GM19328 (cell line): ENCODE measurements at regions not wholly inside any gene's neighbourhood (a gene's known extent, or its start where the extent isn't known, plus 50 kb on each side); places are given as distances from the start of the nearest gene placed in this dataset.

Source experiments
- ATAC-seq: cut with Tn5 transposase; IDR thresholded peaks from one replicate; pipeline ENCODE4 v1.9.1; 2021; ENCODE audit warnings: mild to moderate bottlenecking, moderate library complexity; ENCODE audit not compliant: unreplicated experiment

- no peak for ATAC-seq
These were observed 217.9 kb downstream of the PRL start for GRCh38 chr6:22078802-22079545.

GRCh38 chr6:22079783-22080182, 217.1 kb downstream of the PRL start:
- no peak for ATAC-seq

- ATAC-seq: peak; percentile 55
These were observed 215.1 kb downstream of the PRL start for GRCh38 chr6:22081709-22082108.

GRCh38 chr6:22082218-22082617, 214.6 kb downstream of the PRL start:
- ATAC-seq: no peak

DNA sequence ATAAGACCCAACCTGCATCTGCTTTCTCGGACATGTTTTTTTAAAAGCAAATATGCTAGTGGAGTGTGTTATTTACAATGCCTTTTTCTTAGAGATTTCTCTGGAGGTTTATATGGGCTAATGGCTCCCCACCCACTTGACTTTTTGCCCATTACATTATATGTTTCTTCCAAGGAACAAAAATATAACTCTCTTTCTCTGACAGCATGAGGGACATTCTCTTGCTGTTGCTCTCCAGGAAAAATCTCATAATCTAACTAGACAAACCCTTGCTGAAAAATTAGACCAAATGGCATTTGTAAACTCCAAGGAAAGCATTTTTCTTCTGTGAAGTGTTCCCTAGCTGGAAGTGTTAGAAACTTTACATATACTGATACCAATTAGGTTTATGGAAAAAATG, 213.7 kb downstream of the PRL start:
- ATAC-seq: no peak

DNA sequence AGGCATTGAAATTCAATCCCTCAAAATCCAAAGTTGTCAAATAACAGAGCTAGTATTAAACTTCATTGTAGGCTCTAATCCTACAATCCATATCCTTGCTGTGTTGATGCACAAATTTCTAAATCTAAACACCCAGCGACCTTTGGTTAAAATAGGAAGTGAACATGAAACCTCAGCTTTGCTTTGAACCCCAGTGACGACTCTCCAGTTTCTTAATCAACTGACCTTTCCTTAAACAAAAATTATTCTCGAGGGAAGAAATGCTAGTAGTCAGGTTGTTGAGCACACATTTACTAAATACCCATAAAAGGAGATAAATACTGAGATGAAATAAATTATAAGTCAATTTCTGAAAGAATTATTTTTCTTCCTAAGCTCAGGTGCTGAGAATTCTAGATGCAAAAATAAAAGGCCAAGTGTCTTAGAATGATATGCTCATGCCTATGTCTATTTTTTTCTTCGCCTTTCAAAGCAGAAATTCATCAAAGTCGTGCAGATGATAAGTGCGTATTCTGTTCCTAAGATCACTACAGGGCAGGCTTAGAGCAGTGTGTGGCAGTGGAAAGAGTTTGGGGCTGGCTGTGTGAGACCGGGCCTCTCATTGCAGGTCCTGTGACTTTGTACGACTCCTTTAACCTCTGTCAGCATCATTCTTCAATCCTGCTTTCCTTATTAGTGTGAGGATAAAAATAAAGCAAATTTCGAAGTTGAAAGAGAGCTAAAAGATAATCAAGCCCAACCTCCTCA, 208.7 kb downstream of the PRL start:
- no peak for ATAC-seq

DNA sequence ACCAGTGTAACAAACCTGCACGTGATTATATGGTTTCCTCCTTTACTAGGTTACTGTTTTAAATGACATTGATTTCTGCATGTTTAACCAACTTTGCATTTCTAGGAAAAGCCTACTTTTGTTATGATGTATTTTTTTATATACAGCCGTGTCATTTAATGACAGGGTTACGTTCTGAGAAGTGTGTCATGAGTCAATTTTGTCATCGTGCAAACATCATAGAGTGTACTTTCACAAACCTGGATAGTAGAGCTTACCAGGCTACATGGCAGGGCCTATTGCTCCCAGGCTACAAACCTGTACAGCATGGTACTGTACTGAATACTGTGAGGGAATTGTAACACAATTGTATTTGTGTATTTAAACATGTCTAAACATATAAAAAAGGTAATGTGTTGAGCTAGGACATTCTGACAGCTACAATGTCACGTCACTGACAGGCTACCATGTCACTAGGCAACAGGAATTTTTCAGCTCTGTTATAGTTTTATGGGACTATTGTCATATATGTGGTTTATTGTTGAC, 205.3 kb downstream of the PRL start:
- ATAC-seq: no peak

DNA sequence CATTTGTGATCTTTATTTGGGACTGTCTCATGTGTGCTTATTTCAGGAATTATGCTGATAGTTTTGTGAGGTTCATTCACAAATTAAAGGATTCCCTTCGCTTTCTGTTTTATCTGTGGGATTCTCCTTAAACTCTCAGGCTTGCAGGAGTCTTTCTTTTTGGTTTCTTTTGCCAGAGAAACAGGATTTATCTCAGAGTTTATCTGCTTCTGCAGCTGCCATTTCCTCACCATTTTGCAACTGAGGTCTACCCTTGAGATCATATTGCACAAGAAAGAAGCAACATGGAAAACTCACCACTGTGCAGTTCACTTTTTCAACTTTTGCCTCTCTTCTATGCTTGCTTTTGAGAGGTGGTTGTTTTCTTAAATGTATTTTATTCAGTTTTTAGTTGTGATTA, 201.0 kb downstream of the PRL start:
- ATAC-seq: no peak

GRCh38 chr6:22098601-22099031, 198.2 kb downstream of the PRL start:
- ATAC-seq: no peak

DNA sequence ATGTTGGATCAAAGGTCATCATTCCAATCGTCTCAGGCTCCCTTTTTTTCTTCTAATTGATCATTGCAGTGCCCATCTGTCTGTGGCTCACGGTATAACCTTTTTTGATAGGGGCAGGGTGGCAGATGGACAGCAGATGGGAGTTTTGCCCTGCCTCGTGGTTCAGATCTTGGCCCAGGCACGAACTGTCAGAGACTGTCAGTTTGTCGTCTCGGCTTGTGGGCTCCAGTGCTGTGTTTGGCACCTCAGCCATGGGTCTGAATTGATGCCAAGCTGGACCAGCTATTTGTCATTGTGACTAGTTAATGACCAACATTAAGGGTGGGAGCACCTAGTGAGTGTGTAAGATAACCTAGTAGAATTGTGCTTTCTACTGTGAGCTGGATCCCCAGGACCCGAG, 197.6 kb downstream of the PRL start:
- ATAC-seq: no peak

DNA sequence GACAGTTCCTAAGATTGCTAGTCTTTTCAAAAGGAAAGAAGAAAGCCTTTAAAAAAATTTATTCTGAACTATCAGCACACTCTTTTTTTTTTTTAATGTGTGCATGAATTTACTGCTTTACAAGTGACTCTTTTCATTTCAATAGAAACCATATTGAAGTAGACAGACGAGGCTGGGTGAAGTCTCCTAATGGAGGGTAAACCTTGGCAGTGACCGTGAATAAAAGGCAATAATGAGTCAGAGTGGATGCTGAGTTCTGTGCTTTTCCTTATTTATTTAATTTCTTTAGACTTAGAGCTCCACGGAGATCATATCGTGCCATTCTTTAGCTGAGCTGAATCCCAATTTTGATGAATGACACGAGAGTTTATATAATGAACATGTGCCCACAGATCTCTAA, 196.9 kb downstream of the PRL start:
- ATAC-seq: no peak

DNA sequence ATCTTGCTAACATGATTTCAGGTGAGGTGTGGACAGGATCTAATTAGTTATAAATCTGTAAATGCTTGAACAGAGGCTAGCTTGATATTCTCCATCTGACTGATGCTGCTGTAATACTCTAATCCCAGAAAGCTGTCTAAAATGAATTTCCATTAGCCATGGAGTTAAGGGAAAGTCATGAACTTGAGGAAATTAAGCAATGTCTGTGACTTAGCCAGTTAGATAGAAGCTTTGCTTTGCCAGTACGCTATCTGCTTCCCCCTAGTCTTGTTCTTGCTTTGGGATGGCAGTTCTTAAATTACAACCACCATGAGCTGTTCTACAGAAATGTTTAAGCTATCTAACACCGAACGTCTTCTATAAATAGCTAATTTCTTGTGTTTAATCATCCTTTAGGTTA, 195.7 kb downstream of the PRL start:
- no peak for ATAC-seq

GRCh38 chr6:22102671-22103070, 194.2 kb downstream of the PRL start:
- peak; percentile 76 for ATAC-seq

- no peak for ATAC-seq
These were observed 190.4 kb downstream of the PRL start for GRCh38 chr6:22106451-22106850.

GRCh38 chr6:22106961-22107360, 189.9 kb downstream of the PRL start:
- no peak for ATAC-seq

GRCh38 chr6:22108199-22108598, 188.6 kb downstream of the PRL start:
- no peak for ATAC-seq

- no peak for ATAC-seq
These were observed 186.8 kb downstream of the PRL start for GRCh38 chr6:22110061-22110460.

GRCh38 chr6:22112461-22112860, 184.4 kb downstream of the PRL start:
- no peak for ATAC-seq

GRCh38 chr6:22113026-22113766, 183.6 kb downstream of the PRL start:
- ATAC-seq: no peak

- no peak for ATAC-seq
These were observed 181.3 kb downstream of the PRL start for GRCh38 chr6:22115559-22115958.

- ATAC-seq: no peak
These were observed 179.2 kb downstream of the PRL start for GRCh38 chr6:22117631-22118030.

DNA sequence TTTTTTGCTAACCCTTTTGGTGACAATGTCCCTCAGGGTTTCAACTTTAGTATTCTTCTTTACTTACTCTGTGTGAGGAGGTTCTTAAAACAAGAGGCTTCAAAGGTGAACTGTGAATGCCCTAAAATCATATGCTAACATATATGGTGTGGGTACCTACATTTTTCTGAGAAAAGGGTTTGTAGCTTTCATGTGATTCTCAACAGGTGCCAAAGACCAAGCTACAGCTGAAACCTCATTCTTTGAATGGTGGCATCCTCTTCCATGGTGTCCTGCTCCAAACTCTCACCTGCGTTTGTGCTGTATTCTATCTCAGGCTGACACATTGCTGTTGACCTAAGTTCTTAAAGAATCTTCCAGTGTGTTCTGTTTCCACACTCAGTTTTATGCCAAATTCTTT, 177.3 kb downstream of the PRL start:
- ATAC-seq: no peak
